Sigmoid colon (tissue), 4 donors: ENCODE measurements at regions not wholly inside any gene's neighbourhood (a gene's known extent, or its start where the extent isn't known, plus 50 kb on each side); places are given as distances from the start of the nearest gene placed in this dataset.

Source experiments
- EP300 ChIP-seq, 4 donors: sonication (generic); formaldehyde crosslinking; IDR thresholded peaks; one replicate each; pipeline ENCODE4 v1.6.1; 2017; ENCODE audit warnings: antibody characterized with exemption in 4 of 4
- POLR2A ChIP-seq, 2 donors: fragments of 450-650 bp; IDR thresholded peaks; one replicate each; pipeline ENCODE4 v1.6.1; 2016; ENCODE audit warnings: antibody characterized with exemption in 2 of 2, mild to moderate bottlenecking in 2 of 2, moderate library complexity in 2 of 2
- POLR2AphosphoS5 ChIP-seq, 4 donors: sonication (generic); formaldehyde crosslinking; IDR thresholded peaks; one replicate each; pipeline ENCODE4 v1.6.1; 2017; ENCODE audit warnings: antibody characterized with exemption in 4 of 4
- TF ChIP-seq, protein P1 (sequence below), 4 experiments: fragments of 450-650 bp in 3 of 4; fragments of 200-600 bp in 1 of 4; IDR thresholded peaks; one replicate each; pipeline ENCODE4 v1.5.1; 2016 to 2019; ENCODE audit warnings: antibody characterized with exemption in 4 of 4, mild to moderate bottlenecking in 3 of 4, moderate library complexity in 2 of 4

GRCh38 chr6:28816339-28816908, 107.4 kb downstream of the TRIM27 start:
- TF ChIP-seq, protein P1, sequence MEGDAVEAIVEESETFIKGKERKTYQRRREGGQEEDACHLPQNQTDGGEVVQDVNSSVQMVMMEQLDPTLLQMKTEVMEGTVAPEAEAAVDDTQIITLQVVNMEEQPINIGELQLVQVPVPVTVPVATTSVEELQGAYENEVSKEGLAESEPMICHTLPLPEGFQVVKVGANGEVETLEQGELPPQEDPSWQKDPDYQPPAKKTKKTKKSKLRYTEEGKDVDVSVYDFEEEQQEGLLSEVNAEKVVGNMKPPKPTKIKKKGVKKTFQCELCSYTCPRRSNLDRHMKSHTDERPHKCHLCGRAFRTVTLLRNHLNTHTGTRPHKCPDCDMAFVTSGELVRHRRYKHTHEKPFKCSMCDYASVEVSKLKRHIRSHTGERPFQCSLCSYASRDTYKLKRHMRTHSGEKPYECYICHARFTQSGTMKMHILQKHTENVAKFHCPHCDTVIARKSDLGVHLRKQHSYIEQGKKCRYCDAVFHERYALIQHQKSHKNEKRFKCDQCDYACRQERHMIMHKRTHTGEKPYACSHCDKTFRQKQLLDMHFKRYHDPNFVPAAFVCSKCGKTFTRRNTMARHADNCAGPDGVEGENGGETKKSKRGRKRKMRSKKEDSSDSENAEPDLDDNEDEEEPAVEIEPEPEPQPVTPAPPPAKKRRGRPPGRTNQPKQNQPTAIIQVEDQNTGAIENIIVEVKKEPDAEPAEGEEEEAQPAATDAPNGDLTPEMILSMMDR (IDR thresholded peaks at IDR 0.05): no peak
- no peak for TF ChIP-seq POLR2A (IDR thresholded peaks at IDR 0.05)
- no peak for TF ChIP-seq EP300 (IDR thresholded peaks at IDR 0.05)
- no peak for TF ChIP-seq POLR2AphosphoS5 (IDR thresholded peaks at IDR 0.05)
